GM21526 (cell line): ENCODE measurements at regions not wholly inside any gene's neighbourhood (a gene's known extent, or its start where the extent isn't known, plus 50 kb on each side); places are given as distances from the start of the nearest gene placed in this dataset.
"Not testable (repeated sequence)": the region's sequence is repeated elsewhere in the genome, so short reads cannot be mapped to it uniquely, and the experiment has no call there.

Experiments
- ATAC-seq: cut with Tn5 transposase; IDR thresholded peaks from one replicate; pipeline ENCODE4 v1.9.1; 2021; ENCODE audit warnings: moderate library complexity; ENCODE audit not compliant: unreplicated experiment, low FRiP score

DNA sequence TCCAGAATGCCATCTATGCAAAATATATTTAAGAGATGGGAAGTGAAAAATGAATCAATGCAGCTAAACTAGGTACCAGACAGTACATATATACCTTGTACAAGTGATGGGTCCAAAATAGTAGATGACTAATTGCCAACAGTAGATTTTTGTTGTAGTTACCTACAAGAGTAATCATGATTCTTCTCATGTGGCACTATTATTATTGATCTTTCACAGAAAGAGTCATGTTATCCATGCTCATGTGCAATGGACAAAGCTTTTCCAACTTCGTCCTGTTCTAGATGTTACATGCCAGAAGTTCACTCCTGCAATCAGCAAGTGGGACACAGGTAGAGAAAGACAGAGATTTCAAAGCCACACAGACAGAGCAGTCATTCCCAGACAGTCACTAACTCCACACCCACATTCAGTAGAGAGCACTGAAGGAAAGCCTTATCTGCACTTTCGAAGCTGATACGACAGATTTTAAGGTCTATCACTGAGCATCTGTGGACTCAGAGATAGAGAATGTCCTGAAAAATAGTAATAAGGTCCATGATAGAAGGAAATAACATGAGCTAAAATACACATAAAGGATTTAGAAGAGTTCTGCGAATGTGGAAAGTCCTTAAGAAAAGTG is 101.6 kb upstream of the ITPRID2 start:
- no peak for ATAC-seq

DNA sequence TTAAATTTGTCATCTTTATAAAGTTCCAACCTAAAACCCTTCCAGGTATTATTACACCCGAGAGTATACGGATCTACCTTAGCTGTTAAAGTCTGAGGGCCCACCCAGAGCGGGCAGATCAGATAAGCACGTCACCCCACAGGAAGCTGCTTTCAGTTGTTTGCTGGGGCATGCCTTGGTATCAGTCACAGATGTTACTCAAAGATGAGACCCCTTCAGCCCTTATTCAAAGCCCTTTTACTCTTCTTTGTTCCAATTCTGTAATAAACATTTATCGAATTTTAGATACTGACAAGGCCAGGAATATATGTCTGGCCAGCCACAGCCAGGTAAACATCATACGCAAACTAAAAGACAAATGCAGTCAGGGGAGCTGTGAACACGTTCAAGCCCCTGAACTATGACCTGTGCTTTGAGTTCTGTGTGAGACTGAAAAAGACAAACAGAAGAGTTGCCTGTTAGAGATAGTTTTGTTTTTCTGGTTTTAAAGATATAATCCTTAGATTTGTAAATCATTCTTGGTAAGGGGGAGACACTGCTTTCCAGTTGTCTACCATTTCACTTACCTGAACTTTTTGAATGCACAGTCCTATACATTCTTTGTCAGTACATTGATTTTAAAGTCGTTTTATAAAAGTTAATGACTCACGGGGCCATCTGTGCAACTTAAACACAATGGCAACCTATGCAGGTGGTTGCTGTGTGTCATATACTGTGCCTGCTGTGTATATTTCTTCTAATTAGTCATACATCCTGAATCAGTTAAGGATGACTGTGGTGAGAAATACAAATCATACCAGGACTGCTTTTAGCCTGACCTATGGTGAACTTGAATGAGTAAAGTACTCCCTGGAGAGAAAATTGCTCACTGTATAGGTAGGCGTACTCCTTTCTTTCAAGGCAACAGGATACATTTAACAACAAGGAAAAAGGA is 100.5 kb upstream of the ITPRID2 start:
- peak; percentile 97 for ATAC-seq

DNA sequence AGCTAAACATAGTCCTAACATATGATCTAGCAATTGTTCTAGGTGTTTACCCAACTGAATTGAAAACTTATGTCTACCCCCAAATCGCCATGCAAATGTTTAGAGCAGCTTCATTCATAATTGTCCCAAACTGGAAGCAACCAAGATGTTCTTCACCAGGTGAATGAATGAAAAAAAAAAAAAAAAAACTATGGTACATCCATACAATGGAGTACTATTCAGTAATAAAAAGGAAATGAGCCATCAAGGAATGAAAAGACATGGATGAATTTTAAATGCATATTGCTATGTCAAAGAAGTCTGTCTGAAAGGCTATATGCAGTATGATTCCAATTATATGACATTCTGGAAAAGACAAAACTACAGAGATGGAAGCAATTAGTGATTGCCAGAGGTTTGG is 98.6 kb upstream of the ITPRID2 start:
- ATAC-seq: no peak

DNA sequence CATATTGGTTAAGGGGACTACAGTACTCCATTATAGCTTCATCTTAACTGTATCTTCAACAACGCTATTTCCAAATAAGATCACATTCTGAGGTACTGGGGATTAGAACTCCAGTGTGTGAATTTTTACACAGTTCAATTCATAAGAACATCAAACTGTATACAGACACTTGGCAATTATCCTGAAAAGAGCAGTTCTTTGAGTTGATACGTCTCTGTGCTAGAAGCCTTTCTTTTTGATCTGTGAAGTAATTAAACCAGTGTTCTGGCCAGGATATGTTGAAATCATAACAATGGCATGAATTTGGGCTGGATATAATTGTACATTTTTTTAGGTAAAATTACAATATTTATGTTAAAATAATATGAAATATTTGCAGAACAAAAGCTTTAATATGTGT is 93.5 kb upstream of the ITPRID2 start:
- ATAC-seq: no peak

DNA sequence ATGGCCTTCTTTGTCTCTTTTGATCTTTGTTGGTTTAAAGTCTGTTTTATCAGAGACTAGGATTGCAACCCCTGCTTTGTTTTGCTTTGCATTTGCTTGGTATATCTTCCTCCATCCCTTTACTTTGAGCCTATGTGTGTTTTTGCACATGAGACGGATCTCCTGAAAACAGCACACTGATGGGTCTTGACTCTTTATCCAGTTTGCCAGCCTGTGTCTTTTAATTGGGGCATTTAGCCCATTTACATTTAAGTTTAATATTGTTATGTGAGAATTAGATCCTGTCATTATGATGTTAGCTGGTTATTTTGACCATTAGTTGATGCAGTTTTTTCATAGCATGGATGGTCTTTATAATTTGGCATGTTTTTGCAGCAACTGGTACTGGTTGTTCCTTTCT is 89.2 kb upstream of the ITPRID2 start:
- ATAC-seq: not testable (repeated sequence)

DNA sequence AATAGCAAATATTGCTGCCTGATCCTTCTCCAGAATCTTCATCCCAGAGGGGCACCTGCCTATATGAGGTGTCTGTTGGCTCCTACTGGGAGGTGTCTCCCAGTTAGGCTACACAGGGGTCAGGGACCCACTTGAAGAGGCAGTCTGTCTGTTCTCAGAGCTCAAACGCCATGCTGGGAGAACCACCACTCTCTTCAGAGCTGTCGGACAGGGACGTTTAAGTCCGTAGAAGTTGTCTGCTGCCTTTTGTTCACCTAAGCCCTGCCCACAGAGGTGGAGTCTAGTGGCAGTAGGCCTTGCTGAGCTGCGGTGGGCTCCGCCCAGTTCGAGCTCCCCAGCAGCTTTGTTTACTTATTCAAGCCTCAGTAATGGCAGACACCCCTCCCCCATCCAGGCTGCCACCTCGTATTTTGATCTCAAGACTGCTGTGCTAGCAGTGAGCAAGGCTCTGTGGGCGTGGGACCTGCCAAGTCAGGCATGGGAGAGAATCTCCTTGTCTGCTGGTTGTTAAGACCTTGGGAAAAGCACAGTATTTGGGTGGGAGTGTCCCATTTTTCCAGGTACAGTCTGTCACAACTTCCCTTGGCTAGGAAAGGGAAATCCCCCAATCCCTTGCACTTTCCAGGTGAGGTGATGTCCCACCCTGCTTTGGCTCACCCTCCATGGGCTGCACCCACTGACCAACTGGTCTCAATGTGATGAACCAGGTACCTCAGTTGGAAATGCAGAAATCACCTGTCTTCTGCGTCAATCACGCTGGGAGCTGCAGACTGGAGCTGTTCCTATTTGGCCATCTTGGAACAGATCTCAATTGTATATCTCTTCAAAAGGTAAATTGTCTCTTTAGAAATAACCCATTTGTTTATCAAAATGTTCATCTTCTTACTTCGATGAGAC is 87.4 kb upstream of the ITPRID2 start:
- ATAC-seq: not testable (repeated sequence)

DNA sequence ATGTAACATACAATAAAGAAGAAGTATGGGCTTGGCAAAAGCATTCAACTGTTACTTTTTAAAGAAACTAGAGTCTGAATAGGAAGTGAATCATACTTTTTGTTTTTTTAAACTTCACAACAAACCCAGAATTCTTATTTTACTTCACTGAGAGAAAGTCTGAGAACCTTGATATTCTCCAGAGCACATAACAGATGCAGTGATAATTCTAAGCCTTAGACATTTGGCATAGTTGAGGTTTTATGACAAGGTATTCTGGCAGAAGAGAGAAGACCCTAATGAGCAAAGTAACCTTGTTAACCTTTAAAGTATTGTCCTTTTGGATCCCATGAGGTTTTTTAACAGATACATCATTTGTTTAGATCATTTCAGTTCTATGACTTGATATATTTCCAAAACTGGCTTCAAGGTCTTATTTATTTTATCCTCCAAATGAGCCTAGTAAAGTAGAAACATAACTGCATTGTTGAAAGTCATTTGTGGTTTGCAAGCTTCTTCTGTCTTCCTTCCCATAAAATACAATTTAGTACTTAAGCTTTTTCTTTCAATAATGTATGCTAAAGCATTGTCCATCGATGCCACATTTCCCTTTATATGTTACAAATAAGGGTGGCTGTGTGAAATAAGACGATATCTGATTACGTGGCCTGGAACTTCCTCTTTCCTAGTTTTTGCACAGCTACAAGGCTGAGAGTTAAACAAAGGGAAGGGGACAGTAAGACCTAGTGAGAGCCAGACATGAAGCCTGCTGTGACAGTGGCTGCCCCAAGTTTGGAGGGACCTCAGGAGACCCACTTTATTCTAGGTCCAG is 86.1 kb upstream of the ITPRID2 start:
- ATAC-seq: no peak

DNA sequence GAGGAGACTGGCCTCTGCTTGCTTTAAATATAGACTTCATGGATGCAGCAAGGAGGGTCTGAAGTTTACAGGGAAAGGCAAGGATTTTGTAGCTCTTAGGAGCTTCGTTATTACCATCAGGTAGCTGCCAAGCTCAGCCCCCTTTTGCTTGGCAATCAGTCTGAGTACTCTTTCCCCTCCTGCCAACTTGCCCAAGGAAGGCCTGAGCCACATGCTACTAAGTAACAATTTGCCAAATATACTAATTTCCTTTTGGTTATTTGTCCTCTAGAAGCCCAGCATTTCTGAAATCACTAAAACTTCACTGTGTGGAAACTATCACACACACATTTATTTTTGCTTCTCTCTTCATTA is 85.5 kb upstream of the ITPRID2 start:
- ATAC-seq: no peak

DNA sequence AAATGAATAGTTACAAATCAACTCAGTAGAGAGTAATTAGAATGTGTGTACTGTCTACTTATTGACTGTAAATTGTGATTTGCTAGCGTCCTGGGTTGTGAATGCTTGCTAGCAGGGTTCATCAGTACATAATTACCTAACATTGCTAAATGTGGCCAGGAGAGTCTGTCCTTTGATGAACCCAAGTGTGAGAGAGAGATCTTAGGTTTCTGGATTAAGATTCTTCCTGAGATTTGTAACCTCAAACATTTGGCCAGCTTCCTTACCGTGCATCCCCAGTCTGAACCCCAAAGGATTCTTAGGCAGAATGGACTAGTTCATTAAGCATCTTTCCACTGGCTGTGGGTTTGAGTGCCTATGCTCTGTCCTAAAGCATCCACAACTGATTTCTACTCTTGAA is 84.0 kb upstream of the ITPRID2 start:
- no peak for ATAC-seq

DNA sequence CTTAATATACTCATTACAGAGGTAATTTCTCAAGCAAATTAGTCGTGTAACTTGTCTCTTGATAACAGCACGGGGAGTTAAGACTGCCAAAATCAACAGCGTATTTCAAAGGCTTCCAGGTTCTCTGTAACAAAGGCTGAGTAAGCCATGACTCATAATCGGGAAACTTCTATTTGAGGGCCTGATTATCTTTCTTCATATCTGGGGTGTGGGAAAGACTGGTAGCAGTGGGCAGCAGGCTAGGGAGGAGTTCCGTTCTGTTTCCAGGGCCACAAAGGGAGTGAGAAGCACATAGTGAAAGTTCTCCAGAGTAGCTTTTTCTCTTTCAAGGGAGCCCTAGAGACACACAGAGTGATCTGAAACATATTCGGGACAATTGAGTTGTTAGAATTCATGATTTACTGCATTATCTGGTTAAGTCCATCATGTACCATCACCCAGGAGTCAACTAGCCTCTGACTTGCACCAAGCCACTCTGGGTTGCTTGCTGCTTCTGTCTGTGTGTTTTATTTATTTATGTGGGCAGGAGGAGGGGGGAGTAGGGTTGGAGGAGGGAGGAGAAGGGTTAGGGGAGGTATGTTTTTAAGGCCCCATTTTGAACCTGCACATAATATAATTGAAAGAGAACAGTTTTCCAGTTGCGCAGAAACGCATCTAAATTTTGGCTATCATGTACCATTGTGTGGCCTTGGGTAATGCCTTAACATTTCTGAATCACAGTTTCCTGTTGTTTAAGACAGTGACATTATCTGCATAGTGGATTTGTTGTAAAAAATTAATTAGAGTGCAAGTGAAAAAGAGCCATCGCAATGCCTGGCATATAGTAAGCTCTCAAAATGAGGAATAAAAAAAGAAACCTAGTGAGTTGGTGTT is 80.5 kb upstream of the ITPRID2 start:
- no peak for ATAC-seq

DNA sequence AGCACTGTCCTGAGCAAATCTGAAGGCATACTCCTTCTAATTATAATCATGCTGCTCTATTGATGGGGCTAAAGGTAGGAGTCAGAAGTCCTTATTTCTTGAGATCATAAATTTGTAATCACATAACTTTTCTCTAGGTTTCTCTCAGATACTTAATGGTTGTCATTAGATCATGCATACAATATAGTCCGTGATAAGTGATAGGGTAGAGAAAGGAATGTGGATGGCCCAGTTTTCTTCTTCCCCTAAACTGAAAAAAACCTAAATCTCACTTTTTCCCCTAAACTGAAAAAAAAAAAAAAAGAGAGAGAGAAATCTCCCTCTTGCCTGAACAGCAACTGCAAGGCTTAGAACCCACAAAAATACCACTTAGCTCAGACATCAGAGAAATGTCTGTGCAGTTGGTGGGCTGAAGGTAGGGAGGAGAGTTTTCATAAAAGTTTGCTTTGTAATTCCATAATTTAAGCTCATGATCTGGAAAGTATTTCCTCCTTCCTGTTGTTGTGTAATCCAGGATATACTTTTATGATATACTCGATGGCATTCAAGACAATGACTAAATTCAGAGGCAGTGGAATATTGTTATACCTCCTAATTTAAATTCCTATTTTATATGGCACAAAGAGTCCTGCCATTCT is 79.3 kb upstream of the ITPRID2 start:
- ATAC-seq: no peak

DNA sequence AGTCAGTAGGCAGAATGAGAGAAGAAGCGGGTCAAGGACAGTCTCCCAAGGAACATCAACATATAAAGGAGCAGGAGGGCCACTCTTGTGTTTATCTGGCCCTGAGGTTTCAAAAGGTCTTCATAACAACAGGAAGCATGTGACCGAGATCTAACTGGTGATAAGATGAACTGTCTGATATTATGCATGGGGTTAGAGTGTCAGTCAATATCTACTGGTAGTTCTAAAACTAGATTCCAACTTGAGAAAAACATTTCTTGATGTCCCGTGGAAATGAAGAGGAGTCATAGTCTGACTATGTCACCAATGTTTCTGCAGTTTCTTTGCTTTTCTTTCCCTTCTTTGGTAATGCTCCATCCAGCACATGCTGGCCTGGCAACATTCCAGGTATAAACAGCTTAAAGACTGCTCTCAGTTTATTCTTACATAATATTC is 77.5 kb upstream of the ITPRID2 start:
- no peak for ATAC-seq

DNA sequence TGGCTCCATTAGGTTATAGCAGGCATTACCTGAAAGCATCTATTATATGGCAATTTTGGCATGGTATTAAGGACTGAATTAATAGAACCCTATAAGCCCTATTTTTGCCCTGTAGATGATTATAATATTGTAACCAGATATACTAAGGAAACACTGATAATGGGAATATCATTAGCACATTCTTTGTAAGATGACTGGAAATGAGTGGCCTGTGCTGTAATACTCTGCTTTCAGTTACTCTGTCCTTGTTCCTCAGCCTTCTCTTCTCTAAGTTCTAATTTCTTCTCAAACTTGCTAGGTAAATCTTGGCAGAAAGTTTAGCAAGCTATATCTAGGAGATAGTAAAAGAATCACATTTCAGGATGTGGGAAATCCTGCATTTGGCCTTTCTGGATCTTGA is 74.0 kb upstream of the ITPRID2 start:
- no peak for ATAC-seq

DNA sequence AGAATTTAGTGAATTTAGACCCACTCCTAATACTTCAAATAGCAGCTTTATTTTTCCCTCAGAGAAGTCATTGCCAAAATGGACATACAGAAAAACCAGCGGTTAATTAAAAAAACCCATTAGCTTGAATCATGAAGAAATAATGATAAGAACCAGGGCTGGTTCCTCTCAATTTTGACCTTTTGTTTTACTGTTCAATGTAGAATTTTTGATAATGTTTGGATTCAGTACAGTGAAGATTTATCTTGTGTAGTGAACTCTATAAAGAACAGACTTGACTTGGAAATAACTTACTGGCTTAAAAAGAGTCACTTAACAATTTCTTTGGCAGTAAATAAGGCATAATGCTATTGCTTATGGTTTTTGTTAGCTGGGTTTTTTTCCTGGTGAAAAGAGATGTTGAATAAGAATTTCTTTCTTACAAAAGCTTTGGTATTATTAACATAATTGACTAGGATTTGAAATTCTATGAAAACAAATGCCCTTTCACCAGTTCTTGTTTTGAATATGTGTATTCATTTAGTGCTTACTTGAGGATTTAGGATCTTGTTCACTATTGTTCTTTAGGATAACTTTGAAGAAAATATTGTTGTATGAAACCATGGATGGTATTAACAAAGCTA is 73.4 kb upstream of the ITPRID2 start:
- ATAC-seq: no peak

DNA sequence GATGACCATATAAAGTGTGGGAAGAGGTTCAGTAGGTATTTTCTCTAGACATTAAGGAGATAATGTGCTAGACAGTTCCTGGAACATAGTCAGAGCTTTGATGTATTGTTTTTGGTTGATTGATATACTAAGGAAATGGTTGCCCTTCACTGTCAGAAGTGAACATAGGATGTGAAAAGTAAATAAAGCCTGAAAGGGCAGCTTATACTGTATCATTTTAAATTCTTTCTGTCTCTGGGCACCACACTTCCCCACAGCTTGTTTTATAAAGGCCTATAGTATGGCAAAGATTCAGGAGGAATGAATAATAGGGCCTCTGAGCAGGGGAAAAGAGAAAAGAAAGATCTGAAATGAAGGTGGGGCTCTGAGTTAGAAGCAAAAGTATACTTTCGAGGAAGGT is 72.7 kb upstream of the ITPRID2 start:
- no peak for ATAC-seq

DNA sequence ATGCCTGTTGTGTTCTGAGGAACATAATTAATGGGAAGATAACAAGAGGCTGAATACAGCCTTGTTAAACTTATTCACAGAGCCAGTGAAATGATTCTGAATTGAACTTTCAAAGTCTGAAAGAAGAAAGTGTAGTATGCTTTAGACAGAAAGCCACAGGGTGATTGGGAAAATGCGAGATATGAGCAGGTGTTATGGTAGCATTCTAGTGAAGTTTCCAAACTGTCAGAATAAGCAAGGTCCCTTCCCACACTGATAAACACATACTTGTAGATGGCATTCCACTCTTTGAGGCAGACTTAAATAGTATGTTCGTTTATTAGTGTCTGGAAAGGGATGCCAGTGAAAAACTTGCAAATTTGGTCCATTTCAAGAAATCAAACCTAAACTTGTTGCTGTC is 70.5 kb upstream of the ITPRID2 start:
- ATAC-seq: no peak

DNA sequence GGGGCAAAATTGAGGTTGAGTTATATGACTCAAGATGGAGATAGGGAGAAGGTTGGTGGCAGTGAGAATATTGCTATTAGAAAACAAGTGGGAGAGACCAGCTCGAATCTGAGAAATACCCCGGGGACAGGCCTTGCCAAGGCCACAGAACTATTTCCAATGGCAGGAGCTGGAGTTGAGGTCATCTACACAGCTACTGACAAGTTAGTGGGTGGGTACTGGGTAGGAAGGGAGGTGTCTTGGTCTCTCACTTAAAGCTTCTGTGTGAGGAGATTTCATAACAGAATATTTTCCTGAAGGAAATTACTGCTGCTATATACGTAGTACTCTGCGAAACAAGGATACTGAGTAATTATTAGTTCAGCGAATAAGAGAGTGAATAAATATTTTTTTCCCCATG is 69.4 kb upstream of the ITPRID2 start:
- ATAC-seq: no peak

DNA sequence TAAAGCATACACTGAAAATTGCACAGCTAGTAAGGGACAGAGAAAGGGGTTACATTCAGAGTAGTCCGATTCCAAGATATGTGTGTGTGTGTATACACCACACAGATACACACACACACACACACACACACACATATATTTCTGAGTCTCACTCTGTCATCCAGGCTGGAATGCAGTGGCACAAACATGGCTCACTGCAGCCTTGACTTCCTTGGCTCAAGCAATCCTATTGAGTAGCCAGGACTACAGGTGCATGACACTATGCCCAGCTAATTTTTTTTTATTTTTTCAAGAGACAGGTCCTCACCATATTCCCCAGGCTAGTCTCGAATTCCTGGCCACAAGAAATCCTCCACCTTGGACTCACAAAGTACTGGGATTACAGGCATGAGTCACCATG is 68.1 kb upstream of the ITPRID2 start:
- no peak for ATAC-seq
